Mesodermal cell (in vitro differentiated cells): ENCODE measurements at regions not wholly inside any gene's neighbourhood (a gene's known extent, or its start where the extent isn't known, plus 50 kb on each side); places are given as distances from the start of the nearest gene placed in this dataset.
A peak's percentile ranks its signal among the peaks of the same experiment; 100 is the strongest.

Experiments
- H3K27ac ChIP-seq: 2 replicates; pipeline ENCODE4 v1.7.0; 2013; ENCODE audit warnings: mild to moderate bottlenecking, low read depth, low read length, moderate library complexity; ENCODE audit not compliant: severe bottlenecking
- H3K36me3 ChIP-seq: 2 replicates; pipeline ENCODE4 v1.7.1; 2013; ENCODE audit warnings: mild to moderate bottlenecking, low read length, moderate library complexity; ENCODE audit not compliant: control insufficient read depth, insufficient read depth
- H3K4me1 ChIP-seq: one replicate; pipeline ENCODE4 v1.7.1; 2013; ENCODE audit warnings: mild to moderate bottlenecking, low read length; ENCODE audit not compliant: insufficient read depth, control insufficient read depth, poor library complexity, severe bottlenecking
- H3K4me3 ChIP-seq: 2 replicates; pipeline ENCODE4 v1.7.0; 2013; ENCODE audit warnings: low read length, control low read depth, mild to moderate bottlenecking; ENCODE audit not compliant: insufficient read depth, poor library complexity, severe bottlenecking; ENCODE audit errors: extremely low read depth
- H3K9me3 ChIP-seq: 2 replicates; pipeline ENCODE4 v1.7.1; 2013; ENCODE audit warnings: mild to moderate bottlenecking, low read length, moderate library complexity; ENCODE audit not compliant: control insufficient read depth
- WGBS, 2 experiments: methylation state at CpG; one replicate each; pipeline ENCODE4 v1.1.5; 2013; ENCODE audit warnings: missing lambda C conversion rate in 2 of 2; ENCODE audit not compliant: insufficient coverage in 2 of 2; 5-methylcytosine and 5-hydroxymethylcytosine counted together

DNA sequence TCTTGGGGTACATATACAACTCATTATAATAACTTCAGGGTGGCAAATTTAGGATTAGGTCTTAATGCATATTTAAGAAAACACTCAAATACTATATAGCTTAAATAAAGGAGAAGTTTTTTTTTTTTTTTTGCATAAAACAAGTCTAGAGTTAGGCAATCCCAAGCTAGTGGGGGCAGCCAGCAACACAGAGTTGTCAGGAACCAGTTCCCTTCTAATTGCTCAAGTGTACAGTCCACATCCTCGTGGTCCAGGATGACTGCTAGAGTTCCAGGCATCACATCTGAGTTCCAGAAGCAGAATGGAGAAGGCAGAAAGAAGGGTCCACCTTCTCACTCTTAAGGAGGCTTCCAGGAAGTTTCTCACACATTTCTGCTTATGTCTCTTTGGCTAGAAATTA is 261.9 kb upstream of the PLET1 start:
- H3K9me3 ChIP-seq = no peaks in the 10 kb centered on the region
- no peak overlapping the region for H3K27ac ChIP-seq
- WGBS, 2 experiments = 88 to 100% methylated on average over 1 of the region's 1 CpG
- peaks cover 11% of the 10 kb centered on the region for H3K4me1 ChIP-seq
- H3K4me3 ChIP-seq = no peak overlapping the region
- no peaks in the 10 kb centered on the region for H3K36me3 ChIP-seq

DNA sequence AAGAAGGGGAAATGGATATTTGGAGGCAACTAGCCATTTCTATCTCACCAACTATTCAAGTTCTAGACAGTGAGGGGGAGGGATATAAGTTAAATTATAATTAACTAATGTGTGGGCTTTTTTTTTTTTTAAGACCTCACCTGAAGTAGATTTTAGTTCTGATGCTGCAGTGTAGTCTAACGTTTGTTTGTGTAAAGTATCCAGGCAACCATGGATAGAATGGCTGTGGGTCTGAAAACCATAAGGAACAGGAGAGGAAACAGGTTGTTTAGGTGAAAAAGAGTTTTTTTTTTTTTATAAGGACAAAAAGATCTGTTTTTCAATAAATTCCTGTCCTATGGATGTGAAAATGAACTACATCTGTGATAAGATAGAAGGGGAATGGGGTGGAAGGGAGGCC is 262.4 kb upstream of the PLET1 start:
- H3K4me1 ChIP-seq = peaks cover 11% of the 10 kb centered on the region
- H3K9me3 ChIP-seq = no peaks in the 10 kb centered on the region
- no peak overlapping the region for H3K27ac ChIP-seq
- 33 to 63% methylated on average over 1 of the region's 1 CpG for WGBS, 2 experiments
- no peak overlapping the region for H3K4me3 ChIP-seq
- H3K36me3 ChIP-seq = no peaks in the 10 kb centered on the region

DNA sequence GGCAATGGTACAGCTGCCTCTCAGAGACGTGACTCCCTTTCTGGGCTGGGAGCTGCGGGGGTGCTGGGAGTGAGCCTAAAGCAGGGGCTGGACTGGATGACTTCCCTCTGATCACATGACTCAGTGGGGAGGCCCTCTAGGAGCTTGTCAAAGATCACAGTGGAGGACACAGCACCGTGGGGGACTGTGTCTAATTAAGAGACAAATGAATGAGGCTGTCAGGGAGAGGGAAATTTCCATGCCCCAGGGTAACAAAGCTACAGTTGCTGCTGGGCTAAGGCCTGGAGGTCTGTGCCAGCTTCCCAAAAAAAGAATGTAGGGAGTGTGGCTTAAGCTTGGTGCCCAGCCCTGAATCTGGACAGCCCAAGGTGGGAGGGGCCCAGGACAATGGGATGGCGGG is 262.8 kb upstream of the PLET1 start:
- Histone ChIP-seq H3K27ac (peak overlapping the region; percentile 41), H3K4me3 (no peak overlapping the region), H3K9me3 (no peaks in the 10 kb centered on the region), H3K4me1 (peaks cover 11% of the 10 kb centered on the region), H3K36me3 (no peaks in the 10 kb centered on the region)
- 27 to 48% methylated on average over 3 to 4 of the region's 4 CpGs for WGBS, 2 experiments

DNA sequence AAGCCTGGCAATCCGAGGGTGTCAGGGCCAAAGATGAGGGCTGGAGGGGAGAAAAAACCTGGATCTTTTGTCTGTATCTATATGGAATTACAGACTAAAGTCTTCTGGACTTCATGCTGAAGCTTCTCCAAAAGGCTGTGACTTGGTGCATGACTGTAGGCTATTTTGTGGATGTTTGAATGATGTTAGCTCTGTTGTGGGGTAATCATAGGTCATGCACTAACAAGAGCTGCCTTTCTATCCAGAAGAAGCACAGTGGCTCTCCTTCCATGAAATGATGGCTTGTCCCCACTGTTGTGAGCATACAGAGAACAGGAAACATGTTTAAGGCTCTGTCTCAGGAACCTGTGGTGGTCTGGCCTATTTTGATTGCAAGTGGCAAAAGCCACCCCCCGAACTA is 263.3 kb upstream of the PLET1 start:
- Histone ChIP-seq H3K4me1 (peaks cover 11% of the 10 kb centered on the region), H3K27ac (peak overlapping the region; percentile 41), H3K36me3 (no peaks in the 10 kb centered on the region), H3K4me3 (no peak overlapping the region), H3K9me3 (no peaks in the 10 kb centered on the region)
- WGBS, 2 experiments = 82 to 83% methylated on average over 2 of the region's 2 CpGs

DNA sequence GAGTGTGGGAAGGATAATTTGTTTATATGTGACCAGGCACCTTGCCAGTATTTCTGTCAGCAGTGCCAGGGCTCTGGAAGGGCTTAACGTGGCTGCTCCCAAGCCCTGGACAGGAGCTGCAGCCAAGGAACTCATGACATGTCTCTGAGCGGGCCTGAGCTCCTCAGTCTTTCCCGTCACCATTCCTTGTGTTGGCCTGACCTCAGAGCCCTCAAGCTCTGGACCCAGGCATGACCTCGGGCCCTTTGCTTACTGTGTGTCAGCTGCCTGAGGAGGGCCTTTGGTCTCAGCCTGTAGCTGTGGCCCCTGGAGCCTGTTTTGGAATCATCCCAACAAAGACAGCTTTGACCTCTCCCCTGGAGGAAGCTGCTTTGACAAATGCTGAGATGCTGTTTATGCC is 264.1 kb upstream of the PLET1 start:
- WGBS, 2 experiments = 88 to 90% methylated on average over 4 of the region's 4 CpGs
- Histone ChIP-seq H3K9me3 (no peaks in the 10 kb centered on the region), H3K27ac (no peak overlapping the region), H3K4me3 (no peak overlapping the region), H3K36me3 (no peaks in the 10 kb centered on the region), H3K4me1 (peaks cover 11% of the 10 kb centered on the region)

DNA sequence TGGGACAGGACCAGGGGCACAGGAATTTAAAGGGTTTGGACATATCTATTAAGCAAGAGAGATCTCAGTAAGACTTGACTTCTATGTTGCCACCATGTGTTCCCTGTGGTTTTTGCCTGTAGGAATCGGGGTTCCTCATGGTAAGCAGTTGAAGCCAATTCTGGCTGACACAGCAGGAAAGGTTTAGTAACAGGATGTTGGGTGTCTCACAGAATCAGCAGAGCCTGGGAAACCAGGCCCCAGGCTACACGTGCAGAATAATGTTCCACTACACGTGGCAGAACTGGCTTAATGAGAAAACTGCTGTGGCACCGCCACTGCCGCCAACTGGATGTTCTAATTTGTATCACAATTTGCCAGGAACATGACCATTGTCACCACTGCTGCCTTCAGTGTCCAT is 264.6 kb upstream of the PLET1 start:
- H3K9me3 ChIP-seq = no peaks in the 10 kb centered on the region
- no peak overlapping the region for H3K4me3 ChIP-seq
- no peaks in the 10 kb centered on the region for H3K36me3 ChIP-seq
- no peak overlapping the region for H3K27ac ChIP-seq
- 86 to 92% methylated on average over 5 of the region's 5 CpGs for WGBS, 2 experiments
- peaks cover 11% of the 10 kb centered on the region for H3K4me1 ChIP-seq

DNA sequence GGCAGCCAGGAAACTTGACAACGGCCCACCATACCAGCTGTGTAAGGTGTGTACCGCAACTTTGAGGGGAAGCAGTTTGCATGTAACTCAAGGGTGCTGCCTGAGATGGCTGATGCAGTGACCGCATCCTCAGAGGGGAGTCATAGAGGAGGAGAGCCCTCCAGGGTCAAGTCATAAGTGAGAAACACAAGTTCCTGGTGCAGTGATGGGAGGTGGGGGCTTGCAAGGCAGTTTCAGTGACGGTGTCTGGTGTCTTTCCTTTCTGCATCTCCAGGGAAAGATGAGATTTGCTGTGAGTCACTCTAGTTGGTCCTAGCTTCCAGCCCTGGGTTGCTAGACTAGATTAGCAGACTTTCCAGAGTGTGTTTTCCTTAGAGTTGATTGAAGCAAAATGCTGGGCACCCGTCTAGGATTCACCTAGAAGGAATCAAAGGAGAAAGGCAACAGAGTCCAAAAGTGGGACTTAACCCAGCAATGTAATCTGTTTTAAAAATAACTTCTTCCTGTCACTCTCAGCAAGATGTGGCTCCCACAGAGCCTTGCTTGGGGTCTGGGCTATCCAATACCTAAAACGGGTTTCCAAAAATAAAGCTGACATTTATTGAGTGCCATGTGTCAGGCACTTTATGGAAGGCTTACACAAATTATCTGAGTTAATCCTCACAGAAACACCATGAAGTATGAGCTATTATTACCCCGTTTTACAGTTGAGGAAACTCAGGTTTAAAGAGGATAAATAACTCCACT is 265.4 kb upstream of the PLET1 start:
- peaks cover 11% of the 10 kb centered on the region for H3K4me1 ChIP-seq
- no peak overlapping the region for H3K27ac ChIP-seq
- H3K9me3 ChIP-seq = no peaks in the 10 kb centered on the region
- H3K4me3 ChIP-seq = no peak overlapping the region
- 93 to 96% methylated on average over 4 to 5 of the region's 7 CpGs for WGBS, 2 experiments
- no peaks in the 10 kb centered on the region for H3K36me3 ChIP-seq

DNA sequence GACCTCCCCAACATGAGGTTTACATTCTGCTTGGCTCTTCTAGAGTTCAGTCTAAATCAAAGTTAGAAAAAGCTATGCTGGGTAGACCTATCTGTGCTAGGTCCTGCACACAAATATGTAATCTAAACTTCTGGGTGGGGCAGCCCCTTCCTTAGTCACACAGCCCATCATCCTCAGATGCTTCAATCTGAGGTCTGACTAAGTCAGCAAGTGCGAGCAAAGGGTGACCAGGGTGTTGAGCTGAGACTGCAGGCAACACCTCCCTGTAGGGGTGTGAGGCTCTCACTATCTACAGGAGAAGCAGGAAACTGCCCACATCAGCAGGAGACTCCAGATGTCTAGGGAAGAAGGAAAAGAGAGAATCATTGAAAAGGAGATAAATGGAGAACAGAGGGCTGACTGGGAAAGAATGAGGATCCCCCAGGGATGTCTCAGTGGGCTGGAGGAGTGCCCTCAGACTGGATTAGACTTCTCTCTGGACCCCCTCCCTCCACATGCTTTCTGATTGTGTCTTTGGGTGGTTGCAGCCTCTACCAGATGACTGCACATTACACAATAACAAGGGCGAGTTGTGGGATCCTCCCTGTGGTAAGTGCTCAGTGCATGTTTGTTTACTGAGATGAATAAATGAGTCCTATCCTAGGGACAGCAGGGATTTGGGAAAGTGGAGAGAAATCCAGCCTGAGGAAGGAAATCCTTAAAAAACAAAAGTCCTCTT is 266.2 kb upstream of the PLET1 start:
- H3K36me3 ChIP-seq = no peaks in the 10 kb centered on the region
- peaks cover 11% of the 10 kb centered on the region for H3K4me1 ChIP-seq
- H3K4me3 ChIP-seq = no peak overlapping the region
- no peaks in the 10 kb centered on the region for H3K9me3 ChIP-seq
- H3K27ac ChIP-seq = no peak overlapping the region
- WGBS, 2 experiments = 61 to 71% methylated on average over 1 to 2 of the region's 2 CpGs

DNA sequence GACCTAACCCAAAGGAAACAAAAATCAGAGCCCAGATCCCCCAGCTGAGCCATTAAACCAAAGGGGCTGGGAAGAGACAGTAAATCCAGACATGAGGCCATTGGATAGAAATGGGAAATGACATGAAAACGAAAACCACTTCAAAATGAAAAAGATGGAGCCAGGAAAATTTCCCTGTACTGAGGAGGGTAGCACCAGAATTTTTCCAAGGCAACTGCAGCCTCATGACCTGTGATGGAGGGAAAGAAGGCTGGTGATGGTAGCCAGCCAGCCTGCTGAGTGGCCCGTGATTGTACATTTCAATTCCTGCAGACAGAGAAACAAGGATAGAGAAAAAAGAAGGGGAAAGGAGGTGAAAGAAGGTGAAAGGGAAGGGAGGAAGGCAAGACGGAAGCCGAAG is 268.4 kb upstream of the PLET1 start:
- Histone ChIP-seq H3K4me3 (no peak overlapping the region), H3K4me1 (peaks cover 8% of the 10 kb centered on the region), H3K36me3 (no peaks in the 10 kb centered on the region), H3K9me3 (no peaks in the 10 kb centered on the region), H3K27ac (no peak overlapping the region)
- 83 to 93% methylated on average over 4 of the region's 4 CpGs for WGBS, 2 experiments

DNA sequence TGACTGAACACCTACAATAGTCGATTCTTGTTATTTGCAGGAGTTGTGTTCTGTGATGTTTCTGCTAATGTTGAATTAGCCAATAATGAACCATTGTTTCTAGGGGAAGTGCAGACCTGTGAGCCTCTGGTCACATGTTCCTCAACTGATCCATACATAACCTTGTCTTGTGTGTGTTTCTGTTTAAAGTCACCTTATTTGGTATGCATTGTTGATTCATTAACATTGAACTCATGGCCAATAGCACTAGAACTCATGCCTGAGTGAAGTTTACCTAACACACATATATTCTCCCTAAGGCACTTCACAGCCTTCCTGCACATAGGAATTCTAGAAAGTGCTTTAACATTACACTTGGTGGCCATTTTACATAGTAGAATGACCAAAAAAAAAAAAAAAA is 271.8 kb upstream of the PLET1 start:
- no CpG with 5 or more reads among the region's 1 CpG for WGBS, 2 experiments
- no peak overlapping the region for H3K27ac ChIP-seq
- H3K4me1 ChIP-seq = no peaks in the 10 kb centered on the region
- H3K36me3 ChIP-seq = no peaks in the 10 kb centered on the region
- no peaks in the 10 kb centered on the region for H3K9me3 ChIP-seq
- H3K4me3 ChIP-seq = no peak overlapping the region

DNA sequence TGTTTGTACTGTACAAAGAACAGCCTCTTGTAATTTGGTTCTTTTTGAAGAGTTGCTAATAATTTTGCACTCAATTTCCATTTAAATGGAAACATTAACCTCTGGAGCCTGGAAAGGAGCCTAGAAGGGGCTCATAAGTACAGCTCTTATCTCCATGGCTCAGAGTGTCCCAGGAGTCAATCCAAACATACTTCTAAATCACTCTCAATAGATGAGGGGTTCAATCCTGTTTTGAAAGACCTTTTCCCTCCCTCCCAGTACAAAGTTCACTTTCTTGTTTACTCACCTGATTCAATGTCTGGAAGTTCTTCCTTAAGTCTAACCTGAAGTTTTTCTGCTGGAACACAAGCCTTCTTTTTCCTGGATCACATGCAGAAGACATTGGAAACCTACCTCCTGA is 273.0 kb upstream of the PLET1 start:
- Histone ChIP-seq H3K36me3 (no peaks in the 10 kb centered on the region), H3K4me1 (peaks cover 6% of the 10 kb centered on the region), H3K9me3 (no peaks in the 10 kb centered on the region), H3K27ac (no peak overlapping the region), H3K4me3 (no peak overlapping the region)
